OCI-LY3 (cell line): ENCODE measurements at regions not wholly inside any gene's neighbourhood (a gene's known extent, or its start where the extent isn't known, plus 50 kb on each side); places are given as distances from the start of the nearest gene placed in this dataset.

Source experiments
- EZH2phosphoT487 ChIP-seq: fragments of 200-600 bp; shearing (Covaris generic); IDR thresholded peaks from 2 replicates; pipeline ENCODE4 v1.6.1; 2018; ENCODE audit warnings: antibody characterized with exemption, mixed run types, low read depth
- TF ChIP-seq, protein P1 (sequence below): fragments of 200-600, 300-600 bp; sonication (generic); IDR thresholded peaks from 2 replicates; pipeline ENCODE4 v1.5.1; 2014; ENCODE audit warnings: antibody characterized with exemption, low read length, low read depth

DNA sequence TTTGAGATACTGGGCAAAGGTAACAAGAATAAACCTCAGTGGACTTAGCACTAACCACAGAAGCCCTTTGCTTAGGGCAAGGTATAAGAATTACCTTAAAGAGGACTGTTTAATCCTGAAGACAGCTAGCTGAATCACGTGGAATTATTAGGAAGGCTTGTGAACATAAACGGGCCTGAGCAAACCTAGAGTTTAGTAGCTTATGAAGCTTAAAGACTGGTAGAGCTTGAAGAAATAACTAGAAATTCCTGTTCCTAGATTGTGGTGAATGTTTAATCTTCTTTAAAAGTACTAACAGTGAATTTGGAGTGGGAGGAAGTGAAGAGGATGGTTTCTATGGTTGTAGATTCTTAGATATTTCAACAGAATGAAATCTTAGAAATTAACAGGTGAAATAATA lies 428.9 kb upstream of the THRB start:
- TF ChIP-seq, protein P1, sequence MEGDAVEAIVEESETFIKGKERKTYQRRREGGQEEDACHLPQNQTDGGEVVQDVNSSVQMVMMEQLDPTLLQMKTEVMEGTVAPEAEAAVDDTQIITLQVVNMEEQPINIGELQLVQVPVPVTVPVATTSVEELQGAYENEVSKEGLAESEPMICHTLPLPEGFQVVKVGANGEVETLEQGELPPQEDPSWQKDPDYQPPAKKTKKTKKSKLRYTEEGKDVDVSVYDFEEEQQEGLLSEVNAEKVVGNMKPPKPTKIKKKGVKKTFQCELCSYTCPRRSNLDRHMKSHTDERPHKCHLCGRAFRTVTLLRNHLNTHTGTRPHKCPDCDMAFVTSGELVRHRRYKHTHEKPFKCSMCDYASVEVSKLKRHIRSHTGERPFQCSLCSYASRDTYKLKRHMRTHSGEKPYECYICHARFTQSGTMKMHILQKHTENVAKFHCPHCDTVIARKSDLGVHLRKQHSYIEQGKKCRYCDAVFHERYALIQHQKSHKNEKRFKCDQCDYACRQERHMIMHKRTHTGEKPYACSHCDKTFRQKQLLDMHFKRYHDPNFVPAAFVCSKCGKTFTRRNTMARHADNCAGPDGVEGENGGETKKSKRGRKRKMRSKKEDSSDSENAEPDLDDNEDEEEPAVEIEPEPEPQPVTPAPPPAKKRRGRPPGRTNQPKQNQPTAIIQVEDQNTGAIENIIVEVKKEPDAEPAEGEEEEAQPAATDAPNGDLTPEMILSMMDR, result no peak
- no peak for TF ChIP-seq EZH2phosphoT487
